Midbrain (tissue), 1 donor: ENCODE measurements at regions not wholly inside any gene's neighbourhood (a gene's known extent, or its start where the extent isn't known, plus 50 kb on each side); places are given as distances from the start of the nearest gene placed in this dataset.
"Not testable (repeated sequence)": the region's sequence is repeated elsewhere in the genome, so short reads cannot be mapped to it uniquely, and the experiment has no call there.

Source experiments
- DNase-seq: peaks from one replicate; lab custom pipeline; 2025; lab: John Stamatoyannopoulos, UW

DNA sequence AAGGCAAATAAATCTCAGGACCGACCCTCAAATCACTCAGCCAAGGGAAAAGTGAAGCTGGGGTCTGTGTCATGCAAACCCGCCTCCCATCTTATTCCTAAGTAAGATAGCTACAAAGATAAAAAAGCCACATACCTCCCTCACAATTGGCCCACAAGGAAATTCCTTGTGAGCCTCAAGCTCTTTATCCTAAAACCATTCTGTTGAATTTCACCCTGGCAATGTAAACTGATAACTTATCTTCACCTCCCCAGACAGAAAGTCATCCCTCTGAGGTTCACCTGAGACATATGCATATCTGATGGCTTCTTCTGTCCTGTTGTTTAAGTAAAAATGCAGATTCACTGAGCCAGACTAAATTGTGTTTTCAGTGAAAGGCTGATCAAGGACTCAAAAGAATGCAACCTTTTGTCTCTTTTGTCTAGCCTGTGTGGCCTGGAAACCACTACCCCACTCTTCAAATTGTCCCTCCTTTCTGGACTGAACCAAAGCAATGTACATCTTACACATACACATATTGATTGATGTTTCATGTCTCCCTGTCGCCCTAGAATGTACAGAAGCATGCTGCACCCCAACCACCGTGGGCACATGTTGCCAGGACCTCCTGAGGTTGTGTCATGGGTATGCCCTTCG lies 91.3 kb downstream of the MFAP3L start:
- no peak for DNase-seq

DNA sequence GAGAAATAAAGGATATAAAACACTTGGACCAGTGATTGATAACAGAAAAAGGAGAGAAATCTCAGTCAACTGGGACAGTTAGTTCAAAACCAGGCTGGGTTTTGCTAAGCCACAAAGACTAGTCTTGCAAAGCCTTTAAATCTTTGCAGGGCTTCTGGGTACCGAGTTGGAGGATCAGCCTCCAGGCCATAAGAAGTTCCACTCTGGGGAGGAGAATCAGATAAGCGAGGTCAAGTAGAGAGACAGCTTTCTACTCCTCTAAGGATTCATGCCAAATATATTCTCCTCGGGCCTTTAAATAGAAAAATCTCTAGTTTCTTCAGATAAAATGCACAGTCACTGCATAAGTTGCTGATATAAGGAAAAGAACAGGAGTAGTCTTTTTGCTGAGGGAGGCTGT lies 92.7 kb downstream of the MFAP3L start:
- DNase-seq = no peak

DNA sequence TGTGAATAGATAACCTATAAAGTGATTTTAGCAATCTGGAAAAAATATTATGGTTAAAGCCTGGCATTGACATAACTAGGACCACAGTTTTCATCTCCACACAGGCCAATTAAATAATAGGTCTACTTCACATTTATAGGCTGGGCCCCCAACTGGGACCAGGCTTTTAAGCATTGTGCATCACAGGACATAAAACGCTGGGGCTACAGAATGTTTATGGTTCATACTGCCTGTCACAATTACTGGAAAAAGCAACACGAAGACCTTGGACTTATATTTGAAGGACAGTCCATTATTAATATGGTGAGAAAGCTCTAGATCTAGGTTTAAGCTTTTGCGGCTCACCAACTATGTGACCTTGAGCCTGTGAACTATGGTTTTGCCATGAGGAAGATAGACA lies 94.2 kb downstream of the MFAP3L start:
- DNase-seq = no peak

DNA sequence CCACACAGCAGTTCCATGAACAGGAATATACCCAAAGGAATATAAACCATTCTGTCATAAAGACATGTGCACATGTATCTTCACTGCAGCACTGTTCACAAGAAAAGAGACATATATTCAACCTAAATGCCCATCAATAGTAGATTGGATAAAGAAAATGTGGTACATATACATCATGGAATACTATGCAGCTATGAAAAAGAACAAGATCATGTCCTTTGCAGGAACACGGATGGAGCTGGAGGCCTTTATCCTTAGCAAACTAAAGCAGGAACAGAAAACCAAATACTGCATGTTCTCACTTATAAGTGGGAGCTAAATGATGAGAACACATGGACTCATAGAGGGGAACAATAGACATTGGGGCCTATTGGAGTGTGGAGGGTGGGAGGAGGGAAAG lies 95.4 kb downstream of the MFAP3L start:
- DNase-seq = not testable (repeated sequence)

DNA sequence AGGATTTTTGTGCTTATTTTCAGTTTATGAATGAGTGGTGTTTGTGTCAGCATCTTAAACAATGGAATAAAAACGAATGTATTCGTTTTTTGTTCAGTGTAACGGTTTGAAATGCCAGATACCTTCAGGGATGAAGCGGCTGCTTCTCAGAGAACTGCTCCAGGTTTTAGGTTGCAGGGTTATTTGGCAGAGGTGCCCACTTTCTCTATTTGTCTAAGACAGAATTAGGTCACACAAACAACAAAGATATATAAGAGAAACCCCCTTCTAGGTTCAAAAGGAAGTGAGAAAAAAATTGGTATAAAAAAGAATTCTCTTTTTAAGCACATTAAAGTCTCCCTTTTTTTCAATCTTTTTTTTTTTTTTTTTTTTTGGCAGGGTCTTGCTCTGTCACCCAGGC lies 98.9 kb downstream of the MFAP3L start:
- DNase-seq = no peak

DNA sequence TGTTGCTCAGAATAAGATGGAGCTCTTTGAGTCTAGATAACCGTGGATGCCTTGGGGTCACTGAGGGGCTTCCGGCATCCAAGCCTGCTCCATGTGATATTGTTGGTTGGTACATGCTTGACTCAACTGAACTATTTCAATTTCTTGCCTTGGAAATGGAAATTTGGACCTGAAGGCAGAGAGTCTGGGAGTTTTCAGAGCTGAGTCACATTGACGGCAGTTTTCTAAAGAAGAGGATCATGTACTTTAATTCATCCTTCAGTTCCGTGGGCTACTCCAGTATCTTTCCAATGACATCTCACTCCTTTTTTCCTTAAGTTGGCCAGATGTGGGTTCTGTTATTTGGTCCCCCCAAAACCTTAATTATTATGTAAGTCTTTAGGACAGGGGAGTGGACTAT lies 100.5 kb downstream of the MFAP3L start:
- no peak for DNase-seq

DNA sequence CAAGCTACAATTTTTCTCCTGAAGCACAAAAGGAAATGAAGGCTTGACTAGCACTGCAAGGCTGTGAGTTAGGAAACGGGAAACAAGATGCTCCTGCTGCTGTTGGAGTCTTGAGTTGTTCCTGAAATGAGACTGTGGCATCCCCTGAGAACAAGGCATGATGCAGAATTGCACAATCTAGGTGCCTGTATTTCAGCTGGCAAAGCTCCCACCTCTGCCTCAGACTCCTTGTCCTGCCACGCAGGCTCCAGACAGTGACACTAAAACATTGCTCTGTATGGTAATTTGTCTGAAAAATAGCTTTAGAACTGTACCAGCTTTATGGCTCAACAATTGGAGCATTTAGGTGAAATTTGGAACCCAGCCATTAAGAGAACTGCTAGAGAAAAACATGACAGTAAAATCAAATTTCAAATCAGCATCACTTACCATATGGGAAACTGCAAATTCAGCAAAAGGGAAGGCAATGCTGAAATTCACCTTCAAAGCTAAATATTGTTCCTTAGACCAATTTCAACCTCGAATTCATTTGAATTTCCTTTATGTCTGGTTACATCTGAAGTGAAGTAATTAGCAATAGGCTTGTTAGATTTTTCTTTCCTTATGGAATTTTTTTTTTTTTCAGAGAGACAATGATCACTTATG lies 103.4 kb downstream of the MFAP3L start:
- peak; percentile 21 for DNase-seq

DNA sequence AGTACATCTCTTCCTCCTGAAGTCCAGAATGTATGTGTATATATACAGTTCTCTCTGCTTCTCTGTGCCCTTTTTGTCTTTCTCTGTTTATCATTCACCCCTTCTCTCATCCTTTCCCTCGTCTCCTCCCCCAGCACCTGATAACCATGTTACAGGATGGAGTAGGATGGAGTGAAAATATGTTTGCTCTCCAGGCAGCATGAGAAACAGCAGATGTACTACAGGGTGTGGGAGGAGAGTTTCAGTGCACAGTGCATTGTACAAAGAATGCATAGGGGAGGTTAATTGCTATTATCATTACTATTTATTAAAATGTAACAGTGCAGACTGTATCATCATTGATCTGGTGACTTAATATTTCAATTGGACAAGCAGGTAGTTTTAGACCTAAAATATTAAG lies 104.5 kb downstream of the MFAP3L start:
- DNase-seq = no peak

DNA sequence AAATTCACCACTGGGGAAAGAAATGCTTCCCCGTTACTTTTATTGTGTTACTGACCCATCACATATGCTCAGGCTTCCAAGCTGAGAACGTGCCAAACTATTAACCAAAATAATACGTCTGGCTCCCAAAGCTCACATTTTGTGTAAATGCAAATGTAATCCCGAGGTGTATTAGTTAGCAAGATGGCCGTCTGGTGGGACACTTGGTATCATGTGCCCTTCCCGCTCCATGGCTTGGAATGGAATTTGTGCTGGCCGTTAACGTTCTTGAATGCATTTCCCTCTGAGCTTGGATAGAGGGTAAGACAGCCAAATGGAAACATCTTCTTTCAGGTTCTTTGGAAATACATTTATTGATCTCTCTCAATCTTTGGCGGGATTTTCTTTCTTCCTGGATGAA lies 105.0 kb downstream of the MFAP3L start:
- no peak for DNase-seq

DNA sequence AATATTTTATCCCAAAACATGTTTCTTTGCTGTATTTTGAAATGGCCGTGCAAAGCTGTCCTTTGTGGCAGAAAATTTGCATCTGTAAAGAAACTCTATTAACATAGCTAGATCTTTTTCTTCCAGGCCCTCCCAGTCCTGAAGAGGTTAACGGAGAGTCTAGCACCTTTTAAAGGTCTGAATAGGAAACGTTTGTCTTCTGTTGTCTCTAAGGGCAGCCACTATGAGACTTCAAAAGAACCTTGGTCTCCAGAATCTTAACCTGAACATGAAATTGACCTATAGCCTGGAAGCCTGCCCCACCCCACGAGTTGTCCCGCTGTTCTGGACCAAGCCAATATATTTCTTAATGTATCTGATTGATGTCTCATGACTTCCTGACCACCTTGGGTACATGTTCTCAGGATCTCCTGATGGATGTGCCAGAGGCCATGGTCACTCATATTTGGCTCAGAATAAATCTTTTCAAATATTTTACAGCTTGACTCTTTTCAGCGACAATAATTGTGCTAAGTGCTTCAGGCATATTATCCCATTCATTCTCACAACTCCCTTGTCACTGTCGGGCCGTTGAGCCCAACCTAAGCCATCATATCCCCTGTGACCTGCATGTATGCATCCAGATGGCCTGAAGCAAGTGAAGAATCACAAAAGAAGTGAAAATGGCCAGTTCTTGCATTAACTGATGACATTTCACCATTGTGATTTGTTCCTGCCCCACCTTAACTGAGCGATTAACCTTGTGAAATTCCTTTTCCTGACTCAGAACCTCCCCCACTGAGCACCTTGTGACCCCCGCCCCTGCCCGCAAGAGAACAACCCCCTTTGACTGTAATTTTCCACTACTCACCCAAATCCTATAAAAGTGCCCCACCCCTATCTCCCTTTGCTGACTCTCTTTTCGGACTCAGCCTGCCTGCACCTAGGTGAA lies 106.7 kb downstream of the MFAP3L start:
- DNase-seq = not testable (repeated sequence)

DNA sequence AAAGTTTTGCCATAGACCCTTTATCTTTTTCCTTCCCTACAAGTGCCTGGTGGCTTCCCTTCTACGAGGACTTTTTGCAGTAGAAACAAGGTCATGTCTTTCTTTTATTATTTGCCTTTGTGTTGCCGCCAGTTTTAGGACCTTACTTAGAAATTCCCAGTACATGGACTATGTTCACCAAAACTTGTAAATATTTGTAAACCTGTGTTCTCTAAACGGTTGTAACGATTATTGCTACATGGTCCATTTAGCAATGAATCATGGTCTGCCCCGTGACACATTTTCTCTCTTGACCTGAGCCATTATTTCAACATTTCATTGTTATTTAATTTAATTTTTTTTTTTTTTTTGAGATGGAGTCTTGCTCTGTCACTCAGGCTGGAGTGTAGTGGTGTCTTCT lies 110.7 kb downstream of the MFAP3L start:
- no peak for DNase-seq

DNA sequence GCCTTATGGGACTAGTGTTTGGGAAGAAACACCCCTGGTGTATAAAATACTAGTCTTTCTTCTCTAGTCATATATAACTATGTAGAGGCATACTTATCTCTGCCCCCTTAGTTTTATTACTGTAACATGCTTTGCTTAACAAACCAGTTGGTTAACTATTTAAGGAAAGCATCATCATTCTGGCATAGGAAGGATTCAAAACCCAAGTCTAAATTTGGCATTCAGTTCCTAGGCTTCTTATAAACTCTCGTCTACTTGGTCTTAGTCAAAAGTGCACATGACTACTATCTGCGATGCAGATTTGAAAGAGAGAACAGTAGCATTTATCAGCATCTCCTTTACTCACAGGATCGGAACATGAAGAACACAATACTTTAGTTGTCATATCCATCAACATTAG lies 111.3 kb downstream of the MFAP3L start:
- no peak for DNase-seq

DNA sequence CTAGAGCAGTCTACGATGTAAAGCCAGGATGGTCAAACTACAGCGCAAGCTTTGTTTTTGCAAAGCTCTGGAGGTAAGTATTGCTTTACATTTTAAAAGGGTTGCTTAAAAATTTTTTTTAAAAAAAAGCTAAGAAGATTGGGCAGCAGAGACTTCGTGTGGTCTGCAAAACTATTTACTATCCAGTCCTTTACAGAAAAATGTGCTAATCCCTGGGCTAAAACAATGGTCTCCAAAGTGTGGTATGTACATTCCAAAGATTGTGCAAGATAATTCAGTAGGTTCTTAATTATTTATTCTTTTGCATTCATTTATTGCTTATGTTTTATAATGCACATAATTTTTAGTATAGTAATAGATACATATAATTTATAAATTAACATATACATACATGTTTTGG lies 113.2 kb downstream of the MFAP3L start:
- DNase-seq = no peak

DNA sequence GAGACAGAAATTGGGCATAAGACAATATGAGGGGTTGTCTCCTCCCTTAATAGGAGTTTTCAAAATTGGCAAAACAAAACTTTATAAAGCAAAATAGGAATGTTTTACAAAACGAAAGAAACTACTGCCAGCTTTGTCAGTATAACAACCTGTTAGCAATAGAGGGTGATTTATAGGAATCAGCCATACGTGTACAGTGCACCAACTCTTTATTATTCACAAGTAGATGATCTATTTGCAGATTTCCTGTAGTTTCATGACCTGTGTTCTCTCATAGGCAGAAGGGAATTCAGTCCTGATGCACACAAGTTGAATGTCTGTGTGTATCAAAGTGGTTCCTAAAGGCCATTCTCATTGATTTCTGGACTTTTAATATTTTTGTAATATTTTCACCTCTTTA lies 116.3 kb downstream of the MFAP3L start:
- DNase-seq = no peak

DNA sequence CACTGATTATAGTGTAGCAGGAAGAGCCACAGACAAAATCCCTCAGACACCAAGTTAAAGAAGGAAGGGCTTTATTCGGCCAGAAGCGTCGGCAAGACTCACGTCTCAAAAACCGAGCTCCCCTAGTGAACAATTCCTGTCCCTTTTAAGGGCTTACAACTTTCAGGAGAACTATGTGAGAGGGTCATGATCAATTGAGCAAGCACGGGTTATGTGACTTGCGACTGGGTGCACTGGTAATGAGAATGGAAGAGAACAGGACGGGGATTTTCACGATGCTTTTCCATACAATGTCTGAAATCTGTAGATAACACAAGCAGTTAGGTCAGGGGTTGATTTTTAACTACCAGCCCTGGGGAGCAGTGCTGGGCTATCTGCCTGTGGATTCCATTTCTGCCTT lies 116.7 kb downstream of the MFAP3L start:
- DNase-seq = no peak

DNA sequence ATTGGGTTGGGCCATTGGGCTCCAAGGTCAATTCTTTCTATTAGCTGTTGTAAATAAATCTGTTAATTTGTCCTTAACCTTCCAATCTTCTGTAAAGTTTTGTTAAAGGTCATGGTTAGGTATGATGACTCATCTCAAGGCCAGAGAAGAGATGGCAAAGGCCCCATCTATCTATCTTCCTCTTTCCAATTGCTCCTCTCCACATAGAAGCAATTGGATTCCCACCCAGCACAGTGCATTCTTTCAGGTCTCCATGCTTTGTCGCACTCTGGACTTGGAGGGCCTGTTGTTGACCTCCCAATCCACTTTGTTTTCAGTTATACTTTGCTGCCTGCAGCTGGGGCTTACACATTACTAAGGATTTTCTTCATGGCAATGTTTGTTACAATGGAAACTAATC lies 118.5 kb downstream of the MFAP3L start:
- DNase-seq = no peak

DNA sequence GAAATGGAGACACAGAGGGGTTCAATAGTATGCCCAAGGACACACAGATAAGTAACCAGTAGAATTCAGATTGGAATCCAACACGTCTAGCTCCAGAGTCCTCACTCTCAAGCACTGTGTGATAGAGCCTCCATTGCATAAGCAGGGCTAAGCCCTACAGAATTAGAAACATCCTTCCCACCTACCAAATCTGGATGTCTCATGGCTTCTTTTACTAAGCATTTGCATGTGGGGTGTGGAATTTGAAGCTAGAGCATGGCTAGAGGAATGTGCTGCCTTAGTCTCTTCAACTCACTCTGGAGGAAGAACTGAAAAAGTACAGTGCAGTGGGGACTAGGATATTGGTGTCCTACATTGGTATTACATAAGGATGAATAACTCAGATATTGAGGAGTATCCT lies 119.4 kb downstream of the MFAP3L start:
- no peak for DNase-seq

DNA sequence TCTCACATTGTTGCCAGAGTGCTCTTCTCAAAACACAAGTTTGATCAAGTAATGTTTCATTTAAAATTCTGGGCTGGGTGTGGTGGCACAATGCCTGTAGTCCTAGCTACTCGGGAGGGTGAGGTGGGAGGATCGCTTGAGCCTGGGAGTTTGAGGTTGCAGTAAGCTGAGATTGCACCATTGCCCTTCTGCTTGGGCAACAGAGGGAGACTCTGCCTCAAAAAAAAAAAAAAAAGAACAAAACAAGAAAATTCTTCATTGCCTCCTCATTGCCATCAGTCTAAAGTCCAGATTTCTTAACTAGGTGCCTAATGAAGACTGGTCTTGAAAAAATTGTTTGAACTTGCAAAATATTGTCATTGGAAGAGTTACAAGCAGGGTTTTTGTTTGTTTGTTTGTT lies 120.1 kb downstream of the MFAP3L start:
- DNase-seq = no peak

DNA sequence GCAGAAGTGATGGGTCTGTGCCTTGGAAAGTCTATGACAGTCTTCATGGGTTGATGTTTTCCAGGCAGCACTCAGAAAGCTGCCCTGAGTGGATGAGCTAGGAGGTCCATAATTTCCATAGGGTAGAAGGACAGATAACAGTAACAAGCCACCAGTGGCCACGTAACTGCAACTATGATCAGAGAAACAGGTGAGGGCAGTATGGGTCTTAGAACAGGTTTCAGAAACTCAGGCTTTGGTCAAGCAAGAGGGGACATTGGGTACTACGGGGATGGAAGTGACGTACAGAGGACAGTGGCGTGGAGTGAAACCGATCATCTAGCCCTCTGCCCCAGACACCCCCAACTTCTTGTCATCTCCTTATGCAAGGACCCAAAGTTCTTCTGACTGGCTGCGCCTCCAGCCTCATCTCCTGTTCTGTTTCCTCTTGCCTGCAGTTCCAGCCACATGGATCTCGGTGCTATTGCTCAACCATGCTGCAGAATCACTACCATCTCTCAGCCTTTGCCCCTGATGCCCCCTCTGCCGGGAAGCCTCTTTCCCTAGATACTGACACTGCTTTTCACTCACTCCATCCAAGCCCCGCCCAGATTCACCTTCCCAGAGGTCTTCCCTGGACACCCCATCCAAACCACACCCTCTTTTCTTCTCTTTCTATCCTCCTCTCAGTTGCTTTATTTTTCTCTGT lies 123.4 kb downstream of the MFAP3L start:
- peak; percentile 18 for DNase-seq

DNA sequence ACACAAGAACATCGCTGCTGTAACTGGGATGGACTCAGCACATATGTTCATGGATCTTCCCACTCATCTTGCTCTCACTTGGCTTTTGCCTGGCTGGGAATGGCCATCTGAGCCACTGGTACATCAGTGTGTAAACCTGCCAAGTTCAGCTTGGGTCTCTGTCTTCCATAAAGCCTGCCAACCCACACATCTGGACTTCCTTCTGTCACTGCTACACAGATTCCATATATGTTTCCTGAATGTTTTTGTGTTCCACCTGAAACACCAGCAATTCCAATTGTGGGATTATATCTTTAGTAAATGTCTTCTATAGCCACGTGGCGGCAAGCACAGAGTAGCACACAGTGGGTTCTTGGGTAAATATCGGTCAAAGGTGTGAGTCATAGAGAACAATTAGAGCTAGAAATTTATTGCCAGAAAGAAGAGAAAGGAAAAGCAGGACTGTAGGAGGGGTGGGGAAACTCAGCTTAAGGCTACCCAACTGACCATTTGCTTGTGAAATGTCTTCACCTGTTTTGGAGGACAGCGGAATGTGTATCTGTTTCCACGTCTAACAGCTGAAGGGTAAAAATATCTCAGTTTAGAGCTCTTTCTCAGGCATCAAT lies 125.9 kb downstream of the MFAP3L start:
- no peak for DNase-seq

DNA sequence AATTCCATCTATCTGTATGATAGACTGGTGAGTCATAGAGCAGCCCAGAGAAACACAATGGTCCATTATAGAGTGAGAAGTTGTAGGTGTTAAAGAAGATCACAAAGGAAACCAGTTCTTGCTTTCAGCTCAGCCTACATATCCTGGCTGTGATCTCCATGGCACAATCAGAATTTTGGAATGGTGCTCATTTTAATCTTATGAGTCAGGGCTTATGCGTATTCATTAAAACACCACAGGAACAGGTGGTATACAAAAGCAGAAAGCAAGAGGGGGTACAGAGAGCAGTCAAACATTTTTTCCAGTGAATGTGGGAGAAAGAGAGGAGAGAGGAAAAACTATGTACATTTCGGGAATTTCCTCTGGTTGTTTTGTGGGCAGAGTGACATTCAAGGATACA lies 126.9 kb downstream of the MFAP3L start:
- no peak for DNase-seq

DNA sequence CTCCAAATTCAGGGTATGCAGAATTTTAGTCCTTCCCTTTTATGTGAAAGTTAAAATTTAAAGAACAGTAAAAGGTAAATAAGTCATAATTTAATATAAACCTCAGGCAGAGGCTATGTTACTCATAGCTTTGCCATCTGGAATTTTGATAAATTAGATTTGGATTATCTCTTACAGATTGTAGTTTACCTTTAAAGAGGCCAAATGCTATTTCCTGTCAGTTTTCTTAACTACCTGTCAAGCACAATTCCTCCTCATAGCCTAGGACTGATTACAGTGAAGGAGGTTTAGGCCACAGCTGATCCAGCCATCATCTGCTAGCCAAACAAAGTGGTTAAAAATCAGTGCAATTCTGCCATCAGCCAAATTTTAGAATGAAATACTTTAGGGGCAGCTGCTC lies 128.1 kb downstream of the MFAP3L start:
- DNase-seq = no peak
